CD4-positive, alpha-beta memory T cell (primary cell): ENCODE measurements at regions not wholly inside any gene's neighbourhood (a gene's known extent, or its start where the extent isn't known, plus 50 kb on each side); places are given as distances from the start of the nearest gene placed in this dataset.

Source experiments
- CTCF ChIA-PET: fragments of 350-600 bp; sonication (Branson Sonifier 250); formaldehyde crosslinking; loops from one replicate; lab custom pipeline; 2021; ENCODE audit warnings: inconsistent platforms; ENCODE audit not compliant: partially characterized antibody; lab: Charles Lee
- POLR2A ChIA-PET: fragments of 350-600 bp; sonication (Branson Sonifier 250); formaldehyde crosslinking; loops from one replicate; lab custom pipeline; 2021; ENCODE audit not compliant: partially characterized antibody; lab: Charles Lee
- DNase-seq, 5 donors: peaks; one replicate each; pipeline versions ENCODE4 v3.0.0 to v3.0.0-alpha.2; 2020 to 2022; ENCODE audit warnings: mixed read lengths in 1 of 5
- H3K27ac ChIP-seq: one replicate; pipeline ENCODE4 v1.7.0; 2013; ENCODE audit warnings: low read depth, low read length
- H3K27me3 ChIP-seq: 2 replicates; pipeline ENCODE4 v1.7.0; 2013; ENCODE audit warnings: mild to moderate bottlenecking, low read length, moderate library complexity; ENCODE audit not compliant: insufficient read depth
- H3K36me3 ChIP-seq: 2 replicates; pipeline ENCODE4 v1.7.0; 2013; ENCODE audit warnings: mild to moderate bottlenecking, low read length, moderate library complexity; ENCODE audit not compliant: insufficient read depth
- H3K4me1 ChIP-seq: 2 replicates; pipeline ENCODE4 v1.7.0; 2013; ENCODE audit warnings: mild to moderate bottlenecking, low read length, moderate library complexity; ENCODE audit not compliant: insufficient read depth
- H3K4me3 ChIP-seq, 2 donors: one replicate each; pipeline ENCODE4 v1.7.0; 2013; ENCODE audit warnings: low read length in 2 of 2, mild to moderate bottlenecking in 1 of 2
- H3K9me3 ChIP-seq, 2 donors: one replicate each; pipeline ENCODE4 v1.7.0; 2013; ENCODE audit warnings: low read length in 2 of 2, control low read depth in 1 of 2; ENCODE audit not compliant: control insufficient read depth in 1 of 2
- H3K27ac Mint-ChIP-seq, 7 donors: one replicate each; pipeline ENCODE4 v1.8.0; 2020 to 2021; ENCODE audit warnings: mixed read lengths in 7 of 7, mild to moderate bottlenecking in 6 of 7, inconsistent platforms in 3 of 7, moderate library complexity in 3 of 7
- H3K27me3 Mint-ChIP-seq, 2 donors: one replicate each; pipeline ENCODE4 v1.8.0; 2020 to 2021; ENCODE audit warnings: mixed read lengths in 2 of 2
- H3K36me3 Mint-ChIP-seq, 2 donors: one replicate each; pipeline ENCODE4 v1.8.0; 2020 to 2021; ENCODE audit warnings: mixed read lengths in 2 of 2, inconsistent platforms in 1 of 2, mild to moderate bottlenecking in 1 of 2
- H3K4me1 Mint-ChIP-seq, 4 donors: one replicate each; pipeline ENCODE4 v1.8.0; 2020 to 2021; ENCODE audit warnings: mixed read lengths in 4 of 4, mild to moderate bottlenecking in 1 of 4
- H3K4me3 Mint-ChIP-seq, 8 donors: one replicate each; pipeline ENCODE4 v1.8.0; 2020 to 2021; ENCODE audit warnings: mixed read lengths in 8 of 8, mild to moderate bottlenecking in 7 of 8, moderate library complexity in 6 of 8, inconsistent platforms in 3 of 8
- H3K9me3 Mint-ChIP-seq, 8 donors: one replicate each; pipeline ENCODE4 v1.8.0; 2020 to 2021; ENCODE audit warnings: mixed read lengths in 8 of 8, mild to moderate bottlenecking in 5 of 8, inconsistent platforms in 3 of 8, moderate library complexity in 1 of 8
- intact Hi-C: fragments of 100-400 bp; cut with micrococcal nuclease; formaldehyde crosslinking; loops from one replicate; pipeline ENCODE4 v1.15.1; 2023

DNA sequence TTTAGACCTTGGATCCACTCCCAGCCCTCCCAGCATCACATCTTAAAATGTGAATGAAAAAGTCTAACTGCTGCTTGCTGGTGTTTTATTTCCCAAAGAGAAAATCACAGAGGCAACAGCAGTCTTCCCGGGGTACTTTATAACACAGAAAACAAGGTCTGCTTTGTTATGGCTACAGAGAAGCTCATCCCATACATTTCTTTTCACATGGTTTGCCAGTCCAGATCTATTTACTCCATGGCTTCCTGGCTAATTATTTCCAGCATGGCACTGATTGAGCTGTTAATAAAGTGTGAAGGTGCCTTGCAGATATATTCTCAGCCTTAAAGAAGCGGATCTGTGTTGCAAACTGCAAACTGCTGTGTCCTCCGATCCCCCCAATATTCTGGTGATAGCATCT is 466.1 kb upstream of the CFAP20DC start:
- peaks cover 0 to 2% of the 10 kb centered on the region in 2 donors for H3K27me3 Mint-ChIP-seq
- POLR2A ChIA-PET, result no interaction called here
- Histone ChIP-seq H3K9me3 (no peaks in the 10 kb centered on the region), H3K27me3 (no peaks in the 10 kb centered on the region), H3K27ac (no peak overlapping the region), H3K36me3 (no peaks in the 10 kb centered on the region), H3K4me3 (no peak overlapping the region), H3K4me1 (no peaks in the 10 kb centered on the region)
- no peak for DNase-seq
- no peaks in the 10 kb centered on the region for H3K36me3 Mint-ChIP-seq
- H3K9me3 Mint-ChIP-seq, result no peaks in the 10 kb centered on the region
- no peaks in the 10 kb centered on the region for H3K4me1 Mint-ChIP-seq
- no peak overlapping the region for H3K4me3 Mint-ChIP-seq
- no peak overlapping the region for H3K27ac Mint-ChIP-seq
- CTCF ChIA-PET, result interaction anchor here (1.3 kb wide), 1 partner anchor 12 kb away, joined by 3 read pairs; no protein-coding TSS in a partner anchor
- intact Hi-C loops, result no loop called here

- H3K9me3 Mint-ChIP-seq, result no peaks in the 10 kb centered on the region
- Histone ChIP-seq H3K9me3 (no peaks in the 10 kb centered on the region), H3K27ac (no peak overlapping the region), H3K27me3 (no peaks in the 10 kb centered on the region), H3K4me1 (no peaks in the 10 kb centered on the region), H3K36me3 (no peaks in the 10 kb centered on the region), H3K4me3 (no peak overlapping the region)
- DNase-seq, result no peak
- intact Hi-C loops, result no loop called here
- ChIA-PET POLR2A (no interaction called here), CTCF (no interaction called here)
- H3K4me3 Mint-ChIP-seq, result no peak overlapping the region
- H3K4me1 Mint-ChIP-seq, result no peaks in the 10 kb centered on the region
- H3K36me3 Mint-ChIP-seq, result no peaks in the 10 kb centered on the region
- peaks cover 0 to 2% of the 10 kb centered on the region in 2 donors for H3K27me3 Mint-ChIP-seq
- peak overlapping the region in 1 of 7 donors; percentile 29 for H3K27ac Mint-ChIP-seq
These were observed 465.1 kb upstream of the CFAP20DC start for GRCh38 chr3:59514865-59515482.

DNA sequence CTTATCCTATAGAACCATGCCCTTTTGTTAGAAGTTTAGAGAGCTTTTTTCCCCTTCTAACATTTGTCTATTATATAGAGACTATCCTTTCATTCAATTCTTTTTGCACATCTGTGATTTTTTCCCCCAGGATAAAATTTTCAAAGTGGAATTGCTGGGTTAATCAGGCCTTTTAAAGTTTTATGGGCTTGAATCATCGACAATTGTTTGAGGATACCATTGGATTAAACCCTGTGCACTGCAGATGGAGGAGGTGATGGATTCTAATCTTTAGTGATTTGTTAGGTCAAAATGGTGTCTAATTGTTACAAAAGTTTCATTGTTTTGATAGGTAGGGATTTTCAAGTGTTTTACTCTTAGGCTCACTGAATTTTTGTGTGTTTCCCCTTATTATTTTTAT is 463.7 kb upstream of the CFAP20DC start:
- peaks cover 0 to 5% of the 10 kb centered on the region in 2 donors for H3K27me3 Mint-ChIP-seq
- H3K36me3 Mint-ChIP-seq, result no peaks in the 10 kb centered on the region
- intact Hi-C loops, result no loop called here
- no peak overlapping the region for H3K27ac ChIP-seq
- POLR2A ChIA-PET, result no interaction called here
- DNase-seq, result no peak
- no peak overlapping the region for H3K4me3 ChIP-seq
- peaks cover 0 to 2% (median 0%) of the 10 kb centered on the region in 8 donors for H3K9me3 Mint-ChIP-seq
- H3K9me3 ChIP-seq, result no peaks in the 10 kb centered on the region
- H3K4me3 Mint-ChIP-seq, result no peak overlapping the region
- H3K4me1 ChIP-seq, result no peaks in the 10 kb centered on the region
- H3K27ac Mint-ChIP-seq, result no peak overlapping the region
- no peaks in the 10 kb centered on the region for H3K4me1 Mint-ChIP-seq
- CTCF ChIA-PET, result no interaction called here
- no peaks in the 10 kb centered on the region for H3K36me3 ChIP-seq
- no peaks in the 10 kb centered on the region for H3K27me3 ChIP-seq

DNA sequence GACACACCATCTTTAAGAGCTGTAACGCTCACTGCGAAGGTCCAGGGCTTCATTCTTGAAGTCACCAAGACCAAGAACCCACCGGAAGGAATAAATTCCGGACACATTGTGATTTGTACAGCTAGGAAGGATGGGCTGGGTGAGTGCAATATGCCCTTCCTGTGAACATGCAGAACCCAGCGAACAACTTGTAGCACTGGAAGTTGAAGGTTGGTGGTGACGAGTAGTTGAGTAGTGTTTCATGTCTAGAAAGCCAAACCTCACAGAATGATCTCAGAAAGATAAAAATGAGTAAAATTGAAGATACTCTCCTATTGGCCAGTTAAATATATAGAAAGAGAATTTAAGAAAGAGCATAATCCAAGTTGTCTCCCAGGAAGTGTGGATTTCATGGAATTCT is 462.2 kb upstream of the CFAP20DC start:
- Mint-ChIP-seq H3K36me3 (no peaks in the 10 kb centered on the region), H3K4me1 (no peaks in the 10 kb centered on the region), H3K9me3 (peaks cover 0 to 2% (median 0%) of the 10 kb centered on the region in 8 donors), H3K4me3 (no peak overlapping the region), H3K27me3 (peaks cover 0 to 7% of the 10 kb centered on the region in 2 donors), H3K27ac (no peak overlapping the region)
- no peaks in the 10 kb centered on the region for H3K36me3 ChIP-seq
- ChIA-PET CTCF (no interaction called here), POLR2A (no interaction called here)
- H3K9me3 ChIP-seq, result no peaks in the 10 kb centered on the region
- no peaks in the 10 kb centered on the region for H3K4me1 ChIP-seq
- no peak overlapping the region for H3K4me3 ChIP-seq
- no peak for DNase-seq
- no peak overlapping the region for H3K27ac ChIP-seq
- H3K27me3 ChIP-seq, result no peaks in the 10 kb centered on the region
- intact Hi-C loops, result no loop called here

DNA sequence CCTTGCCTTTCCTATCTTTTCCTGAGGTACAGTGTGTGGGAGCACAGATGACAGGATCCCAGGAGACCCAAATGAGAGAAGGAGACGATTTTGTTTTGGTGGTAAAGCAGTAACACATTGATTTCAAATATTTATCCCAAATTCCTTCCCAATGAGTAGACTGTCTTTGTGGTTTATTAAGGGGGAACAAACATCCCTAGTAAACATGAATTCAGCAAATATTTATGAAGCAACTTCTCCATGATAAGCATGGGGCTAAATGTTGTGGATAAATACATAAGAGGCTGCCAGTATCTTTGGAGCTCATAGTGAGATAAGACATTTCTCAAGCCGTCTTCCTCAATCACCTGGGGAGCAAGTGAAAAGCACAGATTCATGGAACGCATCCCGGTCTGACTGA is 460.8 kb upstream of the CFAP20DC start:
- H3K27ac ChIP-seq, result no peak overlapping the region
- H3K4me1 ChIP-seq, result no peaks in the 10 kb centered on the region
- intact Hi-C loops, result no loop called here
- H3K27me3 ChIP-seq, result no peaks in the 10 kb centered on the region
- Mint-ChIP-seq H3K4me1 (no peaks in the 10 kb centered on the region), H3K36me3 (no peaks in the 10 kb centered on the region), H3K27ac (no peak overlapping the region), H3K4me3 (no peak overlapping the region), H3K27me3 (peaks cover 0 to 7% of the 10 kb centered on the region in 2 donors), H3K9me3 (peaks cover 0 to 2% (median 0%) of the 10 kb centered on the region in 8 donors)
- no peak overlapping the region for H3K4me3 ChIP-seq
- POLR2A ChIA-PET, result no interaction called here
- no peak for DNase-seq
- no peaks in the 10 kb centered on the region for H3K9me3 ChIP-seq
- CTCF ChIA-PET, result no interaction called here
- no peaks in the 10 kb centered on the region for H3K36me3 ChIP-seq

GRCh38 chr3:59508273-59508672 is 458.4 kb upstream of the CFAP20DC start:
- H3K36me3 ChIP-seq, result no peaks in the 10 kb centered on the region
- intact Hi-C loops, result no loop called here
- Mint-ChIP-seq H3K27me3 (peaks cover 0 to 7% of the 10 kb centered on the region in 2 donors), H3K4me1 (no peaks in the 10 kb centered on the region), H3K4me3 (no peak overlapping the region), H3K27ac (no peak overlapping the region), H3K9me3 (peaks cover 0 to 2% (median 0%) of the 10 kb centered on the region in 8 donors), H3K36me3 (no peaks in the 10 kb centered on the region)
- DNase-seq, result no peak
- no peaks in the 10 kb centered on the region for H3K27me3 ChIP-seq
- H3K9me3 ChIP-seq, result no peaks in the 10 kb centered on the region
- CTCF ChIA-PET, result no interaction called here
- H3K4me1 ChIP-seq, result no peaks in the 10 kb centered on the region
- no peak overlapping the region for H3K4me3 ChIP-seq
- no peak overlapping the region for H3K27ac ChIP-seq
- POLR2A ChIA-PET, result no interaction called here

GRCh38 chr3:59506191-59506590 is 456.4 kb upstream of the CFAP20DC start:
- no peak overlapping the region for H3K27ac ChIP-seq
- Mint-ChIP-seq H3K36me3 (no peaks in the 10 kb centered on the region), H3K4me3 (no peak overlapping the region), H3K27ac (no peak overlapping the region), H3K4me1 (no peaks in the 10 kb centered on the region), H3K9me3 (peaks cover 0 to 2% (median 0%) of the 10 kb centered on the region in 8 donors), H3K27me3 (peaks cover 0 to 6% of the 10 kb centered on the region in 2 donors)
- H3K4me3 ChIP-seq, result no peak overlapping the region
- H3K27me3 ChIP-seq, result no peaks in the 10 kb centered on the region
- no peaks in the 10 kb centered on the region for H3K36me3 ChIP-seq
- H3K9me3 ChIP-seq, result no peaks in the 10 kb centered on the region
- DNase-seq, result no peak
- intact Hi-C loops, result no loop called here
- CTCF ChIA-PET, result interaction anchor here (1.5 kb wide), 1 partner anchor 94 kb away, joined by 3 read pairs; no protein-coding TSS in a partner anchor
- POLR2A ChIA-PET, result no interaction called here
- no peaks in the 10 kb centered on the region for H3K4me1 ChIP-seq
